A673 (cell line): ENCODE measurements at regions not wholly inside any gene's neighbourhood (a gene's known extent, or its start where the extent isn't known, plus 50 kb on each side); places are given as distances from the start of the nearest gene placed in this dataset.

Source experiments
- BruUV-seq: library from RNA; stranded (reverse); fragments of 400-500 nt; replicated peaks from 2 replicates; lab custom pipeline; 2021; lab: Mats Ljungman, UMichigan
- CTCF ChIA-PET: fragments of 300-600 bp; sonication (Branson Sonifier 250); formaldehyde crosslinking; loops from one replicate; lab custom pipeline; 2022; ENCODE audit warnings: antibody characterized with exemption; lab: Charles Lee
- POLR2A ChIA-PET: fragments of 300-600 bp; sonication (Branson Sonifier 250); formaldehyde crosslinking; loops from one replicate; lab custom pipeline; 2022; ENCODE audit warnings: antibody characterized with exemption; ENCODE audit not compliant: low non-redundant PET; lab: Charles Lee
- DNase-seq: peaks from one replicate; pipeline ENCODE4 v3.0.0-alpha.2; 2015; ENCODE audit warnings: low spot score
- H3K27ac ChIP-seq: fragments of 200-600 bp; sonication (generic); 2 replicates; pipeline ENCODE4 v1.5.1; 2016; ENCODE audit warnings: mixed run types, low read depth, mild to moderate bottlenecking, mixed read lengths, antibody characterized with exemption, low read length; ENCODE audit not compliant: poor library complexity, severe bottlenecking
- H3K27me3 ChIP-seq: fragments of 200-600 bp; sonication (generic); replicated peaks from 2 replicates; pipeline ENCODE4 v1.6.1; 2017; ENCODE audit warnings: mixed run types, low read depth, mild to moderate bottlenecking, mixed read lengths, antibody characterized with exemption, low read length; ENCODE audit not compliant: insufficient read depth, poor library complexity
- H3K36me3 ChIP-seq: fragments of 200-600 bp; sonication (generic); 2 replicates; pipeline ENCODE4 v1.6.1; 2016; ENCODE audit warnings: mixed run types, mild to moderate bottlenecking, mixed read lengths, antibody characterized with exemption, low read length; ENCODE audit not compliant: insufficient read depth, poor library complexity, severe bottlenecking
- H3K4me1 ChIP-seq: fragments of 200-600 bp; sonication (generic); 2 replicates; pipeline ENCODE4 v1.6.1; 2017; ENCODE audit warnings: mixed run types, mild to moderate bottlenecking, mixed read lengths, antibody characterized with exemption, low read length; ENCODE audit not compliant: insufficient read depth, poor library complexity, severe bottlenecking
- H3K4me3 ChIP-seq: fragments of 200-600 bp; sonication (generic); 2 replicates; pipeline ENCODE4 v1.5.1; 2016; ENCODE audit warnings: low read depth, mixed run types, mild to moderate bottlenecking, mixed read lengths, low read length; ENCODE audit not compliant: poor library complexity, severe bottlenecking
- H3K9me3 ChIP-seq: fragments of 200-600 bp; sonication (generic); 2 replicates; pipeline ENCODE4 v1.6.1; 2016; ENCODE audit warnings: mixed run types, low read depth, mild to moderate bottlenecking, mixed read lengths, antibody characterized with exemption, low read length; ENCODE audit not compliant: poor library complexity, severe bottlenecking
- CTCF ChIP-seq: fragments of 300-800, 200-600 bp; sonication (generic); conservative IDR thresholded peaks from 2 replicates; pipeline ENCODE4 v1.5.1; 2017; ENCODE audit warnings: low read depth, mild to moderate bottlenecking, antibody characterized with exemption, low read length, moderate library complexity, mixed read lengths
- EZH2 ChIP-seq: fragments of 200-600 bp; sonication (generic); IDR thresholded peaks from 2 replicates; pipeline ENCODE4 v1.6.1; 2017; ENCODE audit warnings: borderline replicate concordance, low read depth, mild to moderate bottlenecking, mixed read lengths, antibody characterized with exemption, low read length; ENCODE audit not compliant: poor library complexity, severe bottlenecking
- intact Hi-C: fragments of 100-400 bp; cut with micrococcal nuclease; formaldehyde crosslinking; loops from one replicate; pipeline ENCODE4 v1.10.0; 2022; ENCODE audit not compliant: unreplicated experiment

GRCh38 chr6:146925846-146926245, 278.4 kb upstream of the STXBP5 start:
- Histone ChIP-seq H3K9me3 (no peaks in the 10 kb centered on the region), H3K36me3 (no peaks in the 10 kb centered on the region), H3K27ac (no peak overlapping the region), H3K27me3 (no peaks in the 10 kb centered on the region), H3K4me3 (no peak overlapping the region), H3K4me1 (no peaks in the 10 kb centered on the region)
- intact Hi-C loops: no loop called here
- no peak for TF ChIP-seq CTCF
- TF ChIP-seq EZH2: no peak
- no peak for DNase-seq
- no TSS peak for BruUV-seq
- ChIA-PET POLR2A (no interaction called here), CTCF (no interaction called here)

GRCh38 chr6:146928503-146928902, 275.7 kb upstream of the STXBP5 start:
- H3K27ac ChIP-seq: no peak overlapping the region
- ChIA-PET POLR2A (no interaction called here), CTCF (no interaction called here)
- no peaks in the 10 kb centered on the region for H3K4me1 ChIP-seq
- intact Hi-C loops: no loop called here
- no peak for TF ChIP-seq CTCF
- no peak for TF ChIP-seq EZH2
- H3K9me3 ChIP-seq: no peaks in the 10 kb centered on the region
- no peak for DNase-seq
- BruUV-seq: no TSS peak
- H3K36me3 ChIP-seq: no peaks in the 10 kb centered on the region
- no peaks in the 10 kb centered on the region for H3K27me3 ChIP-seq
- H3K4me3 ChIP-seq: no peak overlapping the region

GRCh38 chr6:146931214-146931613, 273.0 kb upstream of the STXBP5 start:
- POLR2A ChIA-PET: no interaction called here
- DNase-seq: no peak
- no peak overlapping the region for H3K27ac ChIP-seq

More at GRCh38 chr6:146931214-146931613, 273.0 kb upstream of the STXBP5 start:
- no peaks in the 10 kb centered on the region for H3K9me3 ChIP-seq
- no peaks in the 10 kb centered on the region for H3K27me3 ChIP-seq
- no peak for TF ChIP-seq EZH2
- TF ChIP-seq CTCF: 0 out of 2 replicates have a peak, but pooled peaks have one; percentile 14
- no peak overlapping the region for H3K4me3 ChIP-seq
- CTCF ChIA-PET: no interaction called here
- no TSS peak for BruUV-seq
- H3K36me3 ChIP-seq: no peaks in the 10 kb centered on the region
- no peaks in the 10 kb centered on the region for H3K4me1 ChIP-seq
- intact Hi-C loops: no loop called here
